Tibial nerve (tissue), 3 donors: ENCODE measurements at regions not wholly inside any gene's neighbourhood (a gene's known extent, or its start where the extent isn't known, plus 50 kb on each side); places are given as distances from the start of the nearest gene placed in this dataset.

Experiments used
- POLR2A ChIP-seq, 2 donors: fragments of 450-650 bp; IDR thresholded peaks; one replicate each; pipeline ENCODE4 v1.6.1; 2017; ENCODE audit warnings: antibody characterized with exemption in 2 of 2, mild to moderate bottlenecking in 2 of 2, moderate library complexity in 2 of 2
- TF ChIP-seq, protein P1 (sequence below), 5 experiments: fragments of 200-600 bp in 3 of 5; fragments of 450-650 bp in 2 of 5; sonication (generic) in 3 of 5; IDR thresholded peaks; one replicate each; pipeline ENCODE4 v1.5.1; 2016 to 2019; ENCODE audit warnings: antibody characterized with exemption in 5 of 5, mild to moderate bottlenecking in 3 of 5, moderate library complexity in 2 of 5

DNA sequence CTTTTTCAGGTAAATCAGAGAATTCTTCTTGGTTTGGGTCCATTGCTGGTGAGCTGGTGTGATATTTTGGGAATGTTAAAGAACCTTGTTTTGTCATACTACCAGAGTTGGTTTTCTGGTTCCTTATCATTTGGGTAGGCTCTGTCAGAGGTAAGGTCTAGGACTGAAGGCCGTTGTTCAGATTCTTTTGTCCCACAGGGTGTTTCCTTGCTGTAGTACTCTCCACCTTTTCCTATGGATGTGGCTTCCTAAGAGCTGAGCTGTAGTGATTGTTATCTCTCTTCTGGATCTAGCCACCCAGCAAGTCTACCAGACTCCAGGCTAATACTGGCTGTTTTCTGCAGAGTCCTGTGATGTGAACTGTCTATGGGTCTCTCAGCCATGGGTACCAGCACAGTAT lies 367.5 kb upstream of the GATB start:
- TF ChIP-seq, protein P1, sequence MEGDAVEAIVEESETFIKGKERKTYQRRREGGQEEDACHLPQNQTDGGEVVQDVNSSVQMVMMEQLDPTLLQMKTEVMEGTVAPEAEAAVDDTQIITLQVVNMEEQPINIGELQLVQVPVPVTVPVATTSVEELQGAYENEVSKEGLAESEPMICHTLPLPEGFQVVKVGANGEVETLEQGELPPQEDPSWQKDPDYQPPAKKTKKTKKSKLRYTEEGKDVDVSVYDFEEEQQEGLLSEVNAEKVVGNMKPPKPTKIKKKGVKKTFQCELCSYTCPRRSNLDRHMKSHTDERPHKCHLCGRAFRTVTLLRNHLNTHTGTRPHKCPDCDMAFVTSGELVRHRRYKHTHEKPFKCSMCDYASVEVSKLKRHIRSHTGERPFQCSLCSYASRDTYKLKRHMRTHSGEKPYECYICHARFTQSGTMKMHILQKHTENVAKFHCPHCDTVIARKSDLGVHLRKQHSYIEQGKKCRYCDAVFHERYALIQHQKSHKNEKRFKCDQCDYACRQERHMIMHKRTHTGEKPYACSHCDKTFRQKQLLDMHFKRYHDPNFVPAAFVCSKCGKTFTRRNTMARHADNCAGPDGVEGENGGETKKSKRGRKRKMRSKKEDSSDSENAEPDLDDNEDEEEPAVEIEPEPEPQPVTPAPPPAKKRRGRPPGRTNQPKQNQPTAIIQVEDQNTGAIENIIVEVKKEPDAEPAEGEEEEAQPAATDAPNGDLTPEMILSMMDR (IDR thresholded peaks at IDR 0.05): no peak
- no peak for TF ChIP-seq POLR2A (IDR thresholded peaks at IDR 0.05)
